GM21723 (cell line): ENCODE measurements at regions not wholly inside any gene's neighbourhood (a gene's known extent, or its start where the extent isn't known, plus 50 kb on each side); places are given as distances from the start of the nearest gene placed in this dataset.
"Not testable (repeated sequence)": the region's sequence is repeated elsewhere in the genome, so short reads cannot be mapped to it uniquely, and the experiment has no call there.

Source experiments
- ATAC-seq: cut with Tn5 transposase; IDR thresholded peaks from one replicate; pipeline ENCODE4 v1.9.1; 2021; ENCODE audit warnings: mild to moderate bottlenecking, moderate library complexity; ENCODE audit not compliant: unreplicated experiment

- ATAC-seq, result no peak
Measured at GRCh38 chr5:162603443-162604070, 536.0 kb downstream of the GABRG2 start.

GRCh38 chr5:162607879-162608278, 540.3 kb downstream of the GABRG2 start:
- ATAC-seq, result no peak

- ATAC-seq, result not testable (repeated sequence)
Measured at GRCh38 chr5:162621726-162622263, 554.2 kb downstream of the GABRG2 start.

GRCh38 chr5:162624110-162624509, 556.5 kb downstream of the GABRG2 start:
- ATAC-seq, result no peak

GRCh38 chr5:162637481-162637880, 569.9 kb downstream of the GABRG2 start:
- ATAC-seq, result no peak

- ATAC-seq, result no peak
Measured at GRCh38 chr5:162638849-162639248, 571.3 kb downstream of the GABRG2 start.

- no peak for ATAC-seq
Measured at GRCh38 chr5:162641142-162641813, 573.7 kb downstream of the GABRG2 start.

- ATAC-seq, result no peak
Measured at GRCh38 chr5:162654661-162655405, 587.3 kb downstream of the GABRG2 start.

- ATAC-seq, result no peak
Measured at GRCh38 chr5:162657076-162657475, 589.5 kb downstream of the GABRG2 start.

- ATAC-seq, result no peak
Measured at GRCh38 chr5:162664846-162665245, 597.3 kb downstream of the GABRG2 start.

GRCh38 chr5:162668926-162669325, 601.4 kb downstream of the GABRG2 start:
- ATAC-seq, result no peak

- no peak for ATAC-seq
Measured at GRCh38 chr5:162672061-162672460, 604.5 kb downstream of the GABRG2 start.

GRCh38 chr5:162683284-162683683, 615.7 kb downstream of the GABRG2 start:
- ATAC-seq, result no peak

- ATAC-seq, result no peak
Measured at GRCh38 chr5:162684145-162684544, 616.6 kb downstream of the GABRG2 start.

GRCh38 chr5:162685302-162685701, 617.7 kb downstream of the GABRG2 start:
- no peak for ATAC-seq

- not testable (repeated sequence) for ATAC-seq
Measured at GRCh38 chr5:162696272-162696671, 628.7 kb downstream of the GABRG2 start.

GRCh38 chr5:162699361-162699760, 631.8 kb downstream of the GABRG2 start:
- no peak for ATAC-seq

GRCh38 chr5:162703914-162704313, 636.3 kb downstream of the GABRG2 start:
- ATAC-seq, result no peak

- no peak for ATAC-seq
Measured at GRCh38 chr5:162711244-162711643, 643.7 kb downstream of the GABRG2 start.

- no peak for ATAC-seq
Measured at GRCh38 chr5:162719720-162720119, 652.1 kb downstream of the GABRG2 start.

GRCh38 chr5:162721125-162721524, 653.6 kb downstream of the GABRG2 start:
- no peak for ATAC-seq

- ATAC-seq, result no peak
Measured at GRCh38 chr5:162752612-162753011, 684.8 kb upstream of the CCNG1 start.
